ENCODE measurements at regions not wholly inside any gene's neighbourhood (a gene's known extent, or its start where the extent isn't known, plus 50 kb on each side); places are given as distances from the start of the nearest gene placed in this dataset.

DNA sequence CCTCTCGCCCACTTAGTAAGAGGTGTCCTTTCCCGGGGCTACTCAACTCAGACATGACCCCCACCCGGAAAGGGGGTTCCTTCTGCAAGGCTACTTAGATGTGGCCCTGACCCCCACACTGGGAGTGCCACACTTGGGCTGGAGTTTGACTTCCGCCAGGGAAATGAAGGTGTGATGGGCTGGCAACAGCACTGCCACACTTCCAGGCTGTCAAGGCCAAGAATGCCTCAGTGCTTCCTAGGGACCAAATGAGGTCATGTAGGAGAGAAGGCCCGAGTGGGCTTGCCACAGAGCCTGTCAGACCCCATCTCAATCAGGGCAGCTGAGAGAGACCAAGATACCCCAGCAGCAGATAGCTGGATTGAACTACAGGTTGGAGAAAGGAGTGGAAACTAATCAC, 55.5 kb downstream of the DRD1 start:
- no peak for DNase-seq (ENCODE audit: low read depth)

DNA sequence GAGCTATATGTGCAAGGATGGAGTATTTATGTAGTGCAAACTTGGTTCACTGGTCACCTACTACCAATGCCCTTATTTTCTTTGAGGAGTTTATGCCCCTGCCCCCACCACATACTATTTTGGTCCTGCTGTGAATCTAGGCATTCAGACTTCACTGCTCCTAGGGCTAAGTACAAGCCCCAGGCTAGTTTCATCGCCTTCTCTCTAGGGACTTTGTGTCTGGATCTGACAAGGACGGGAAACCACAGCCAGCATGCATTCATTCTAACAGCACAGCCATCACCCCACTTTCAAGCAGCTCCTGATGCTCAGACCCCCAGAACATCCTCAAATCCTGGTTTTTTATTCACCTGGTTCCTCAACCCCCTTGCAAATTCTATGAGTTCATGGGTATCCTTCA, 56.8 kb downstream of the DRD1 start:
- no peak for DNase-seq (ENCODE audit: low read depth)

DNA sequence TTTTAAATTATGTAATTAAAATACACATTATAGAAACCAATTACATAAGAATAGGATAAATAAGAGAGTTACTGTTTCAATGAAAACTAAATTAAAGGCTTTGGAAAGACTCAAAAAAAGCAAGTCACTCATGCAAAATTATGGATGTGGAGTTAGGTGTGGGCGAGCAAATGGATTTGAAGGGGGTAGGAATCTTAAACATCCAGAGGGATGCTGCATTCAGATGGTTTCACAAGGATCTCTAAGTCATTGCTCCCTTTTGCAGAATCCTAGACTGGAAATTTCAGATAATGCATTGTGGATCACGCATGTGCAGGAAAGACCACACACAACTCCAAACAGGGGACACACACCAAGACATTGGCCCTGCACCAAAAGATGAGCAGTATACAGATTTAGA, 57.5 kb downstream of the DRD1 start:
- DNase-seq (ENCODE audit: low read depth), result no peak

DNA sequence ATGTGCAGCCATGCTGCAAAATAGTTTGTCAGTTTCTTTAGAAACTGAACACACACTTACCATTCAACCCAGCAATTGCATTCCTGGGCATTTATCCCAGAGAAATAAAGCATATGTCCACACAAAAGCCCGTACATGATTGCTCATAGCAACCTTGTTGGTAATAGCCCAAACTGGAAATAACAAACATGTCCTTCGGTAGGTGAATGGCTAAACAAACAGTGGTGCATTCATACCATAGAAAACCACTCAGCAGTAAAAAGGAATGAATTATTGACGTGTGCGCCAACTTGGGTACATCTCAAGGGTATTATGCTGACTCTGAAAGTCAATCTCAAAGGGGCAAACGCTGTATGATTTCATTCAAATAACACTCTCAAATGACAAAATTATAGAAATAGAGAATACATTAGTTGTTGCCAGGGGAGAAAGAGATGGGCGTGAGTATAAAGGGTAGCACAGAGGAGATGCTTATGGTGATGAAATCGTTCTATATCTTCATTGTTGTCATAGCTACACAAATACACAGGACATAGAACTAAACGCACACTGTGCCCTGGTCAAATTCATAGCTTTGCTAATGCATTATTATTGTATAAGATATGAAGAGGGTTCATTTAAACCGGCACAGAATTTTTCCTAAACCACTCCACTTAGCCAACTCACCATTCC, 58.2 kb downstream of the DRD1 start:
- no peak for DNase-seq (ENCODE audit: low read depth)

DNA sequence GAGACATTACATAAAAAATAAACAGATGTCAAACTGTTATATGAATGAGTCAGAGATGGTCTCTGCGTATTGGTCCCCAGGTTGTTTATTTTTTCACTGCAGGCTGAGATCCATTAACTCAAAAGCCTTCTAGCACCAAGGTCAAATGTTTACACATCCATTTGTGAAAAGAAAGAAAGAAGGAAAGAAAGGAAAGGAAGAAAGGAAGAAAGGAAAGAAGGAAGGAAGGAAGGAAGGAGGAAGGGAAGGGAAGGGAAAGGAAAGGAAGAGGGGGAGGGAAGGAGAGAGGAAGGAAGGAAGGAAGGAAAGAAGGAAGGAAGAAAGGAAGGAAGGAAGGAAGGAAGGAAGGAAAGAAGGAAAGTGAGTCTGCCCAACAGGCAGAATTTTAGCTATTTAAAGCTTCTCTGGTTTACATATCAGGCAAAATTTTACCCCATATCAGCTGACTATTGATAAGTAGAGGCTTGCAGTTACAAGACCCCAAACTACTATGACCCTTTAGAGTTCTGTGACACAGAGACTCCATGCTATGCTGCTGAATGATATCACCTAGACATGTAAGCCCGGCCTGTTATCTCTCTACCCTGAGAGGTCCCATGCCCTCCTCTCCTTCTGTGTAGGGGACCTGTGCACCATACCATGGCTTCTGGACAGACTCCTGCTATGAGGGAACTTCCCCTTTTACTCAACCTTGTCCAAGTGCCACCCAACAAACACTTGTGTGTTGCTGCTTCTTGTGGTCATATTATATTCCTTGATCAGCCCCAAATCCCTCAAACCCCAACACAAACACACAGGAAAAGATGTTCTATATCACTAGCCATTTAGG, 59.0 kb downstream of the DRD1 start:
- DNase-seq (ENCODE audit: low read depth), result no peak

DNA sequence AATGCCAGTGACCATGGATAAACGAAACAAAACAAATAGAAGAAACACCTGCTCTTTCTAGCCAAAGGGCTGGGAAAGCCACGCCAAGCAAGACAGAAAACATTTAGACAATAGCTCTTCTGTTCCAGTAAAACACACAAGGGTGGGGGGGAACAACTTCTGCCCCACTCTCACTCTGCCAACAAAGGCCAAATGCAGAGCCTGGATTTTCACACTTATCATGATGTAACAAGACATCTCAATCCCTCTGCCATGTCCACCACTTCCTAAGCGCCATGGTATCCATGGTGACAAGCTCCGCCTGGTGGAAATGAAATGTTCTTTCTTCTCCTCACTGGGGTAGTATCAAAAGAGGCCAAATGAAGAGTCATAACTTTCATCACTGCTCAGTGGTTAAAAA, 60.6 kb downstream of the DRD1 start:
- peak; percentile 15 for DNase-seq (ENCODE audit: low read depth)

DNA sequence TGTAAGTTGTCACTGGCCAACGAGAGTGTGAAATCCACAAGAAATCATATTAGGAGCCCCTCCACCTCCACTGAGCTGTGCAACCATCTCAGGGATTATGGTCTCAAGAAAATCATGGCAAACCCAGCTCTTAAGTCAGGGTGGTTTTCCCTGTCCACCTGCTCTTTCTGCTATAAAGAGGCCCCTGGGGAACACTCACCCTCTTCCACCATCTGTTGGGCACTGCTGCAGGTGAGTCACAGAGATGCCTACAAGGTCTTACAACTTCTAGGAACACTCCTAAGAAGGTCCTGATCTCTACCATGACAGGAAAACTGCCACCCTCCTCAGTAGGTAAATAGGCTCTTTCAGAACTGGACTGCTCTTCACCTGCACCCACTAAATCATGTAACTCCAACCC, 61.8 kb downstream of the DRD1 start:
- no peak for DNase-seq (ENCODE audit: low read depth)

DNA sequence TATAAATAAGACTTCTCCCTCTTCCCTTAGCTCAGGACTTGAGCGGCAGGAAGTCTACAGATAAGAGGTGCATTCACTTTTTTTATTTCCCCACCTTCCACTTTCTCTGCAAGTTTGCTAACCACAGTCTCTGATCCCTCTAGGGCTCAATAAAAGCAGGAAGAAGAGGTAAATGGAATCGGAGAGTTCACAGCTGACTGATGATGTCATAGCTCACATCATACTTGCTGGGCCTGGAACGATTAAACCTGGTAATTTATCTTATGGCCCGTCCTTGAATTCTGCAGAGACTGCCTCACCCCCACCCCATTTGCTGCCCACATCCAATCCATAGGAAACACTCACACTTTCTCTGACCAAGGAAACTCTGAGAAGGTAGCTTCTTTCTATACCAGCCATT, 62.9 kb downstream of the DRD1 start:
- no peak for DNase-seq (ENCODE audit: low read depth)

DNA sequence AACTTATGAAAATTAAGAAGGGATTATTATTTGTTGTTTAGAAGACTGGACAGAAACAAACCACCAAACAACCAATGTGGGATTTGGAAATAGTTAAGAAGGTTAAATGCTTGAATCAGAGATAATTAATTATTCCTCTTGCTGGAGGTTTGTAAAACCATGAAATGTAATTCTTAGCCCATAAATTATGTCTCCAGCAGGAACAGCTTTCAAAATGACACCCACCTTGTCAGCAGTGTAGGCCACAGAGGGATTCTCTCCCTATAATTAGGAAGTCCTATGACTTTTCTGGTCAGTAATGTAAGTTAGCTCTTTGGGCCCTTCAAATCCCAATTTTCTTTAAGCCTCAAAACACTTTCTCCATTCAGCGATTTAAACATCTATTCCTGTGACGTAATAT, 63.3 kb downstream of the DRD1 start:
- DNase-seq (ENCODE audit: low read depth), result no peak

DNA sequence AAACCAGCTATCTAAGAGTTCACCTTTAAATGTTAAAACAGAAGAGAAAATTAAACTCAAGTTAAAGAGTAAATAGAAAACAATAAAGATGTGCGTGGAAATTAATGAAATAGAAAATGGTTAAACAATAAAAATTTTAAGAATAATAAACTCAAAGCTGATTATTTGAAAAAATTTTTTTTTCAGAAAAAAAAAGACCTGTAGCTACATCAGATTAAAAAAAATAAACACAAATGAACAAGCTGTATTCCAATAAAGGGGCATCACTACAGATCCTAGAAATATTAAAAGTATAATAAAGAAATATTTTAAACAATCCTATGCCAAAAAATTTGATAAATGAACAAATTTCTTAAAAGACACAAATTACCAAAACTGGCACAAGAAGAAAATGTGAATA, 64.1 kb downstream of the DRD1 start:
- no peak for DNase-seq (ENCODE audit: low read depth)

DNA sequence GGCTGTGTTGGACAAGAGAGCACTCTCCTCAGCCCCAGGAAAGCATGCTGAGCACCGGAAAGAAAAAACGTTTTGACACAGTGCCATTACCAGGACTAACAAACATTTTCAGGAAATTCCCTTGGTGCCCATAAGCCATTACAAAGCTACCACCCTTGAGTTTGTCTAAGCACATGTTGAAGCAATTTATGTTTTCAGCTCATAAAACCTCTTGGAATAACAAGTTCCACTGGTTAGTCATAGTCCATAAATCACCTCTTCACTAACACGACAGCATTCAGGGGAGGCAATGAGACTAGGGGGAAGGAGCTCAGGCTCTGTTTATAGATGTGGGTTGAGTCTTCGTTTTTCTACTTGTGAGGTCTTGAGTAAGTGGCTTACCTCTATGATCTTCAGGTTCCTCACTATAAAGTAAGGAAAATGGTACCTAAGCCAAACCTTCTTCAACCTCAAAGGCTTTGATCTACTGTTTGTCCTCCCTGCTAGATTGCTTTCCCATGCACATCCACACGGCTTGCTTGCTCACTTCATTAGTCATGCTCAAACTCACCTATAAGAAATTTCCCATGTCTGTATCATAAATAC, 65.4 kb downstream of the DRD1 start:
- peak; percentile 71 for DNase-seq (ENCODE audit: low read depth)

DNA sequence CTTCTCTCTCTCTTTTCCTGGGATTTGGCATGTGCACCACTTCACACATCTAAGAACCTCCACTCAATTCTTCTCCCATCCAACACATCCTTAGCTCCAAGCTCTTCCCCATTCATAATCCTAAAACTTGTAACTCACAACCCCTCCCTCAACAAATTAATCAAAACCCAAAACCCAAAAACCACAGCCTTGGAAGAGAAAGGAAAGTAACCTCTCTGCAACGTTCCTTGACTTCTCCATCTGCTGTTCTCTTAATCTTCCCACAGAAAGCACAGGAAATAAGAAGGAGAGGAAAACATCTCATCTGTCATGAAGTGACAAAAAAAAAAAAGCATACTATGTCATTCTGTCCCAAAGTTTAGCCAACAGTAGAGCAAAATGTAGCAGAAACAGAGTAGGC, 66.2 kb downstream of the DRD1 start:
- no peak for DNase-seq (ENCODE audit: low read depth)

DNA sequence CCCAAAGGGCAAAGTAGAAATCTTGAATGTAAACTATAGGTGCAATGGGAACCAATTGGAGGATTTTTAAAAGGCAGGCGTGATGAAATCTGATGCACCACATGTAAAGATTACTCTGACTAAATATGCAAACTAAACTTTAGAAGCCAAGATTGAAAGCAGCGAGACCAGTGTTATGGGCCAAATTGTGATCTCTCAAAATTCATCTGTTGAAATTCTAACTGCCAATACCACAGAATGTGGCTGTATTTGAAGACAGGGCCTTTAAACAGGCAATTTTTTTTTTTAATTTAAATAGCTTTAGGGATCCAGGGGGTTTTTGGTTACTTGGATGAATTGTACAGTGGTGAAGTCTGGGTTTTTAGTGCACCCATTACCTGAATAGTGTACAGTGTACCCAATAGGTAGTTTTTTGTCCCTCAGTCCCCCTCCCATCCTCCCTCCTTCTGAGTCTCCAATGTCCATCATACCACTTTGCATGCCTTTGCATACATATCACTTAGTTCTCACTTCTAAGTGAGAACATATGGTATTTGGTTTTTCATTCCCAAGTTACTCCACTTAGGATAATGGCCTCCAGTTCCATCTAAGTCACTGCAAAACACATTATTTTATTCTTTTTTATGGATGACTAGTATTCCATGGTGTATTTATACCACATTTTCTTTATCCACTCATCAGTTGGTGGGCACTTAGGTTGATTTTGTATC, 69.7 kb downstream of the DRD1 start:
- DNase-seq (ENCODE audit: low read depth), result no peak

DNA sequence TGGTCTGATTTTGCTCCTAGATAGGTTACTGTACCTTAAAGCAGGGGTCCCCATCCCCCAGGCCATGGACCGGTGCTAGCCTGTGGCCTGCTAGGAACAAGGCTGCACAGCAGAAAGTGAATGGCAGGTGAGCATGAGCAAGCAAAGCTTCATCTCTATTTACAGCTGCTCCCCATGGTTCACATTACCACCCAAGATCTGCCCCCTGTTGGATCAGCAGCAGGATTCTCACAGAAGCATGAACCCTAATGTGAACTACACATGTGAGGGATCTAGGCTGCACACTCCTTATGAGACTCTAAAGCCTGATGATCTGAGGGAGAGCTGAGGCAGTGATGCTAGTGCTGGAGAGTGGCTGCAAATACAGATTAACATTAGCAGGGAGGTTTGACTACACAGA, 78.1 kb downstream of the DRD1 start:
- DNase-seq (ENCODE audit: low read depth), result no peak

DNA sequence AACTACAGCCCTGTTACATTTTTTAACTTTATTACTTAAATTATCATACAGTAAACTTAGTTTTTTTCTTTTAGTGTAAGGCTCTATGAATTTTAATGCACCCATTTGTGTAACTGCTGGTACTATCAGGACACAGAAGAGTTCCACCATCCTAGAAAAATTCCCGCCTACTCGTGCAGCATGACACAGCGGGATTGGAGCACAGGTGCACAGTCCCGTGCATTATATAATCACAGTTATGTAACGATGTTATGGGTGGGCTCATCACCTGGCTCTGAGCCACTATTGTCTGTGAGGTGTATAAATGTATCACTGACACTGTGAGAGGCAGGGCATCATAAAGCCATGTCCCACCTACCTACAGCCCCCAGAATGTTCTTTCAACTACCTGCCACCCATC, 80.7 kb downstream of the DRD1 start:
- no peak for DNase-seq (ENCODE audit: low read depth)

DNA sequence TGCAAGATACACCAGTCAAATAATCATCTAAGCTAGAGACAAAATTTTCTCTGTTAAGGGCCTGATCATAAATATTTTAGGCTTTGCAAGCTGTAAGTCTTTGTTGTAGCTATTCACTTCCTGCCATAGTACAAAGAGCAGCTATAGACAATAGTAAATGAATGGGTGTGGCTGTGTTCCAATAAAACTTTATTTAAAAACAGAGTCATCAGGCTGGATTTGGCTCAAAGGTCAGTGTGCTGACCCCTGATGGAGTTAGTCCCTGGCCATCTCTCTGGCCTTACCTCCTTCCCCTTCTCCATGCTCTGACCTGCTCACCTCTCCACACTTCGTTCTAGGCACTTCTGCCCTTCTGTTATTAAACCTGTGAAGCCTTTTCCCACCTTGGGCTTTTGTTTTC, 86.0 kb downstream of the DRD1 start:
- no peak for DNase-seq (ENCODE audit: low read depth)

DNA sequence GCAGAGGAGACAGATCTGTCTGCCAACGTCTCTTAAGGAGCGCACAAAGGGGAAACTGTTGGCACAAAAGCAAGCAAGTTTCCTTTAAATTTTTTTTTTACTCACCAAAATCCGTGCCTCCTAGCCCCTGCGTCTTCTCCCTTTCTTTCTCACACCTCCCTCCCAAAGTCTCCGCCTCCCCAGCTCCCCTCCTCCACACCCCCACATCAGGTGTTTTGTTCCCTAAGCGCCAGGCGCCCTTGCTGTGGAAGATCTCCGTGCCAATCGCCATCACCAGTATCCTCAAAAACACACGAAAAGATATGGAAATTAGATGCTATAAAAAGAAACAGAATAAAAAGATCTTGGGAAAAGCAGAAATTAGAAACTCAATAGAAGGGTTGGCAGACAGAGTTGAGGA, 87.6 kb downstream of the DRD1 start:
- no peak for DNase-seq (ENCODE audit: low read depth)

DNA sequence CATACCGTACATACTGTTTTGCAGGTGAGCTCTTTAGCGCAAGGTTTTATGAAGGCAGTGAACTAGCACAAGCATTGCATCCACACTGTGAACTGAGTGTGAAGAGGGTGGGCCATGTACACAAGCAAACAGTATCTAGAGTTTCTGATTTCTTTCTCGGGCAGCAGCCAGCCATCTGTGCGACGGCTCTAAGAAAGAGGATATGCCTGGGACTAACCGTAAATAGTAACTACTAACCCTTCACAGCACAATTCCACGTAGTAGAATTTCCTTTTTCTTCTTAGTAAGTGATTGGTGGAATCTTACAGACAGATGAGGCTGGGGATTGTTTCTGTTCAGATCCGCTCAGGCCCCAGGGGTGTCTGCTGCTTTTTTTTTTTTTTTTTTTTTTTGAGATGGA, 89.0 kb downstream of the DRD1 start:
- DNase-seq (ENCODE audit: low read depth), result no peak

DNA sequence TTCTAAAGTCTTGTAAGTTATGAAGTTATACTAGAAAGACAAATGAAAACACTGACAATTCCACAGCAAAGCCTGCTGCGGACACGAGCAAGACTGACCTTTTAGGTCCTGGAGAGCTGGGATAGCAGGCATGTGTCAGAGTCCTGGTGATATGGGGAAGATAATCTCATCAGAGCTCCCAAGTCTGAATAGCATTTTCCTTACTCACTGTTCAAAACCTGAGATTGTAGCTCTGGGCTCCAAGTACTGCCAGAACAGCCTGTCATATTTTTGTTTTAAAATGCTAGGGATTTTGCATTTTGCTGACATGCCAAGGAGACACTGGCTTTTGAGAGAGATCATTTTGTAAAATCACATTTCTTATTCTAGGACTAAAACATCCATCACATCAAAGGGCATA, 90.1 kb downstream of the DRD1 start:
- DNase-seq (ENCODE audit: low read depth), result no peak

DNA sequence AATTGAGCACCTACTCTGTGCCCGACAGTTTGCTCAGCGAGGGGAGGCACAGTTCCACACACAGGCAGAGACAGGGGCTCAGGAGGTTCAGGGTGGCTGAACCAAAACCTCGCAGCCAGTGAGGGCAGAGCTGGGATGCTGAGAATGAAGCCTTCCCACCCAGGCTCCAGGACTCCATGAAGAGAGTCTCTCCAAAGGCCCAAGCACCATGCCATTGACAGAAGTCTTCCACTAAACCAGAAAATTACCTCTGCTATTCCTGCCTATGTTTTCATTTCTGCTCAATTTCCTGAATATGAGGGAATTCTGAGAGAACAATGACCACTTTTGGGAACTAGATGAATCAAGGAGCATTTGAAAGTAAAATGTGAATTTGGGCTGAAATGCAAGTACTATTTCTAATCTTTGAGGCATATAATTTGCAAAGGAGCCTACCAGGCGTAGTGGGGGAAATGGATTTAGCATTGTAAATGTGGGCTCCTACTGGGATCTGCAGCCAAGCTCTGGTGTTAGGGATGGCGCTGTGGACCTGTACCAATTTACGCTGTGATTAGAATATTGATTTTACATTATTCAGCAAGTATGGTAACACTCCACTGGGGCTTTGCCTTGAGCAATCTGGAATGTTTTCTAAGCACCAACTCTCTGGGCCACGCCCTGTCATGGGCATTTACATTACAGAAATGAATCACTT, 91.9 kb downstream of the DRD1 start:
- DNase-seq (ENCODE audit: low read depth), result no peak

DNA sequence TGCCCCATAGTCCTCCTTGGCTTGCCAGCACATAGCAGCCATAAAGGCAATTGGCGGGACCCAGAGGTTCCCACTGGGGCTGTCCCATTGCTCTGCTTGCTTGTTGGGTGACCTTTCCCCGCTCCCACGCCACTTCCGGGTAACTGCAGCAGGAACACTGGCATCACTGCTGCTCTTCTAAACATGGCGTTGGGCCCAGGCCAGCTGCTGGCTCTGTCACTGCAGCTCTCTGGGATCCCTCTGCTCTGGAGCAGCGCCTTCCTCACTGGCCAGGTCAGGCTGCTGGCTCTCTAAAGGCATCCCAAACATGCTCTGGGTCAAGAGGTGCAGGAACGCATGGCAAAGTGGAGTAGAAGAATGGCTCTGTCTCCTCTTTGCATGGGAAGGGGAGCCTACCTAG, 92.9 kb downstream of the DRD1 start:
- DNase-seq (ENCODE audit: low read depth), result no peak

DNA sequence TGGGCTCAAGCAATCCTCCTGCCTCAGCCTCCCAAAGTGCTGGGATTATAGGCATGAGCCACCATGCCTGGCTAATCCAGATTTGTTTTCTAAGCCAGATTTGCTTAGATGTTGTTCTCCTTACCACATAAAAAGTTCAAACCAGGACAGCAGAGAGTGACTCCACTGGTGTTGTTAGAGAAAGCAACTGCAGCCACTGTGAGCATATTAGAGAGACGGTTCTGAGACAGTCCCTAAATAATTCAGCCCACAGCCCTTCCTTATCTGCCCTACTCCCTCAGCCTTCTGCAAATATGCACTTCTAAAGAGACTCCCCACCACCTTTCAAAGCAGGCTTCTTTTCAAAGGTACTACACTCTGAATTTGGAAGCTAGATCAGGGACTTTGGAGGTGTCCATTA, 96.1 kb downstream of the DRD1 start:
- DNase-seq (ENCODE audit: low read depth), result no peak

Measured in HT1080 (cell line).